Islet precursor cell (in vitro differentiated cells): ENCODE measurements at regions not wholly inside any gene's neighbourhood (a gene's known extent, or its start where the extent isn't known, plus 50 kb on each side); places are given as distances from the start of the nearest gene placed in this dataset.
"Not testable (repeated sequence)": the region's sequence is repeated elsewhere in the genome, so short reads cannot be mapped to it uniquely, and the experiment has no call there.

Experiments used
- DNase-seq: peaks from one replicate; pipeline ENCODE4 v3.0.0-alpha.2; 2018

DNA sequence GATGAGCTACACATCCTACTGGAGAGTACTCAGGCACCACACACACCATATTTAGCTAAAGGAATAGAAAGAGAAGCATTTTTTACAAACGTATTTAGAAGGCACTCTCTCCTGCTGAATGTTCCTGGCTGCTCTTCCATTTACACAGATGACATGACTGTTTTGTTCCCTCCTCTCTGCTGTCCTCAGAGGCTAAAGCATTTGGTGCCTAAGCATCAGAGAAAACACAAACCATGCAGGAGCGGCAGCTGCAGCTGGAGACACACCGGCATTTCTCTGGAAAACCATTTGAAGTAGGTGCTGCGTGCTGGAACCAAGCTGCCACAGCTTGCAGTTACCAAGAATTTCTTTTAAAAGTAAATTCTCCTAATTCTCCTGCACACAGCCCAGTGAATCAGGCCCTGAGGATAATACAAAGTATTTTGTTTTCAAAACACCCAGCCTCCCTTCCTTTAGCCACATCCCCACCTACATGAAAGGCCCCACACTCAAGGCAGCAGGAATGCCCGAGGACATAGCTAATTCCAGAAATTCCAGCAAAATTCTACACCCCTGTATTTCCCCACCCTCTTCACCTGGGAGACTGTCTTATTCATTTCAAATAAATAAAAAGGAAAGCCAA lies 488.9 kb upstream of the SOX11 start:
- DNase-seq, result peak; percentile 82

- DNase-seq, result not testable (repeated sequence)
Observed at GRCh38 chr2:5206742-5207141, 485.4 kb upstream of the SOX11 start.

DNA sequence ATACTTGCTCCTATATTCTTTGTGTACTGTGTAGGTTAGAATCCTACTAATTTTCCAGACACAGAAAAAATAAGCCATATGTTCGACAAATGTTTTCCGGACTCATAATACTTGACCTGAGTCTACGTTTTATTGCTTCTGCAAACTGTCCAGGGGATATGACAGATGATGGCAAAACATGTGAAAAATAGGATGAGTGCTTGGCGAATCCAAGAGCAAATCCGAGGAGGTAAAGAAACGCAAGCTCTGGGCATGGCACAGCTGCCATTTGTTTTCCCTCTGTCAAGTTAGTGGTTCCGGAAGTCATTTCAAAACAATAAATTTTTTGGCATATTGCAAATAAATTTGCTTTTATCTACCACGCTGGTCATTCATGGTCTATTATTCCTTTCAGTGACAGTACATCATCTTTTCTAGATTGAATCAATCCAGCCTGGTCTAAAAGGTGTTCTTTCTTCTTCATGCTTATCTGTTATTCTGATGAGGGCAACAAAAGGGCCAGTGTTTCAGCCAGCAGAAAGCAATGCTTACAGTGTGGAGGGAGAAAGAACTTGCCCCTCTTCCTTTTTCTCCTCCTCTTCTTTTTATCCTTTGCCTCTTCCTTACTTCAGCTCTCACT lies 476.1 kb upstream of the SOX11 start:
- no peak for DNase-seq

DNA sequence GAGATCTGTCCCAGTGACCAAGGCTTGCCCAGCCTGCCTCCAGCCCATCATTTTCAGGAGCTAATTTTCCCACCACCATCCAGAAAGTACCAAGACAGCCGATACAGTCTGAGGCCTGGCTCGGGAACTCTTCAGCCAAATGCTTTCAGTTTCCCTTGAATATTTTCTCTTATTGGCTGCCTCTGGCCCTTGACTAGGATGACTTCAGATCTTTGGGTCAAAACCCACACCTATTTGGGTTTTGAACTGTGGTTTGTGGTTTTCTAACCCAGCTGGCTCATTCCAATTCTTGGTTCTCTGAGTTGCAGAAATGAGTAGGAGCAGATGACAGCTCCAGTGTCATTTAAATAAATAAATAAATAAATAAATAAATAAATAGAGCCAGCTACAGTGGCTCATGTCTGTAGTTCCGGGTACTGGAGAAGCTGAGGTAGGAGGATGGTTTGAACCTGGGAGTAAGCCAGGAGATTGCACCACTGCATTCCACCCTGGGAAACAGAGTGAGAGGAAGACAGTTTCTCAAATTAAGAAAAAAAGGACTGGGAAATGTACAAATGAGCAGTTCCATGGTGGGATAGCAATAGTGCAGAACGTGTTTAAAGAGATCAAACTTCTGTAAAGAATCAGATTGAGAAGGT lies 465.0 kb upstream of the SOX11 start:
- DNase-seq, result no peak

DNA sequence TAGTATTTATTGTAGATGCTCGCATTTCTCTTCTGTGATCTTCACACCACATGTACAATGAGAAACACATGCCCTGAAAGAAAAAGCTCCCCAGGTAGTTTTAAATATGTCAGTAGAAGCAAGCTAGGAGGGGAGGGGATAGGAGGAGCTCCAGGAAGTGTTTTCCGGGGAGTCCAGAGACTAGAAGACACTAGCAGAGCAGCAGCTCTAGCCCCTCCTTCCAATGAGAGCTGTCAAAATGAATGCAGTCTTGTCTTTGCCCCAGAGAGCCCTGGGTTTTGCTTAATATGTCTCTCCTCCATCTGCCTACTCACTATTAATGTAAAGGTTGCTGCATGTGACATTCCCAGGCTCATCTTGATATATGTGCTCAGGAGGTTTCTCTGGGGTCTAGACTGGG lies 462.6 kb upstream of the SOX11 start:
- no peak for DNase-seq

- no peak for DNase-seq
Observed at GRCh38 chr2:5230444-5230843, 461.7 kb upstream of the SOX11 start.

DNA sequence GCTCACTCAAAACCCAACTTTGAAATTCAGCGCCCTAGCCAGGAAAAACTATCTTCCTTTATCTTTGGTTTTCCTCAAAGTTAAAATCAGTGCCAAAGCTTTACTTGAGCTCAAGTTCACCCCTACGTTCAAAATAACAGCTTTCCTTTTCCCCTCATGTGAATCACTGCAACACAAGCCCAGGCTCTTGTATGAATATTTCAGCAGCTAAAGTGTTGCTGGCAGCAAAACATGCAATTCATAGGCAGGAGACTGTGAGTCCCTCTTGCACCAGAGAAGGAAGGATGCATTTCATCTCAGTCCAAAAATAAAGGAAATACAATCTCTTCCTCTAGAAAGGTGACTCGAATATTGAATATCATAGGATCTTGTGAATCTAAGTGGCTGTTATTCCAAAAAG lies 461.3 kb upstream of the SOX11 start:
- DNase-seq, result no peak

DNA sequence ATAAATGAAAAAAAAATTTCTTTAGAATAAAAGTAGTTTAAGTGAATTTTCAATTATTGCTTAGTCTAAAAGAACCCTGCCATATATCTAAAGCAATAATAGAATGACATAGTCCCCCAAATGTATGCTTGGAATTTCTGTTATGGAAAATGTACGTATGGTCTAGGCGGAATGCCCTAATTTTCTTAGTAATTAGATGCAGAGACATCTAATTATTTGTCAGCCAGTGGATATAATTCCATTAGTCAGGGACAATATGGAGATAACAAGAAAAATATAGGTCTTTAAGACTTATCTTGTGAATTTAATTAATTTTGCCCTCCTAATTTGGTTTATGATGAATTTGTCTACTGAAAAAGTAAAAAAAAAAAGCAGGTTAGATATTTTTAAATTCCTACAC lies 460.9 kb upstream of the SOX11 start:
- no peak for DNase-seq

DNA sequence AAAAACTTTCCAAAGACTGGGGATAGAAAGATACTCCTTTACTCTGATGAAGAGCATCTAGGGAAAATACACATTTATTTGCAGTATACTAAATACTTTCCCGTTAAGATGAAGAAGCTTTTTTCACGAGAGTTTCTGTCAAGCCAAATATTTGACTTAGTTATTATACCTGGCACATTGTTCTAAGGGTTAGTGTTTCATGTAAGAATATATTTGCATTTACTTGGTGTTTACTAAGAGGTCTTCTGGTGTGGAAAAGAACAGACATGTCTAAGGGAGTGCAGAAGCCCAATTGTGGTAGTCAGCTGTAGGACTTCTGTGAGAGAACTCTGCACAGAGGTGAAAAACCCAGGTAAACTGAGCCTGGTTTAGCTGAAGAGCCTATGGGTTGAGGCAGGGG lies 457.6 kb upstream of the SOX11 start:
- DNase-seq, result no peak

DNA sequence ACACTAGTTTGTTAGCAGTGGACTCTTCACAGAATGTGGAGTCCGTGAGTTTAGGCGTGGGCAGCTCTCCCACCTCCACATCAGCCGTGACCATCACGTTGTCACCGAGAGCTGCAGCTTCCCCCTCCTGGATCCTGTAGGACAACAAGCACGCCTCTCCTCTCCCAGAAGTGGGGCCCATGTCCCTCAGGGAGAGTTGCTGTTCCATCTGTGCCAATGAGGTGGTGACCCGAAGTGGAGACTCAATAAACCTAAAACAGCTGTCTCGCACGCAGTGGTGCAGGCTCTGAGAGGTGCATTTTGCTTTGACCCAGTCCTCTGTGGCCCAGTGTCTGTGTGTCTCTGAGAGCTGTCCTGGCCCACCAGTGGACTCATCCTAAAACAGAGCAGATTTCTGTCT lies 456.5 kb upstream of the SOX11 start:
- no peak for DNase-seq

- DNase-seq, result no peak
Observed at GRCh38 chr2:5236249-5236648, 455.9 kb upstream of the SOX11 start.

- no peak for DNase-seq
Observed at GRCh38 chr2:5242751-5243150, 449.4 kb upstream of the SOX11 start.

GRCh38 chr2:5250482-5250881 lies 441.7 kb upstream of the SOX11 start:
- peak; percentile 79 for DNase-seq

- DNase-seq, result no peak
Observed at GRCh38 chr2:5253263-5253662, 438.9 kb upstream of the SOX11 start.

GRCh38 chr2:5254791-5255332 lies 437.3 kb upstream of the SOX11 start:
- no peak for DNase-seq

GRCh38 chr2:5263291-5263690 lies 428.9 kb upstream of the SOX11 start:
- DNase-seq, result no peak

- DNase-seq, result no peak
Observed at GRCh38 chr2:5264361-5264760, 427.8 kb upstream of the SOX11 start.

- DNase-seq, result no peak
Observed at GRCh38 chr2:5285061-5285460, 407.1 kb upstream of the SOX11 start.

DNA sequence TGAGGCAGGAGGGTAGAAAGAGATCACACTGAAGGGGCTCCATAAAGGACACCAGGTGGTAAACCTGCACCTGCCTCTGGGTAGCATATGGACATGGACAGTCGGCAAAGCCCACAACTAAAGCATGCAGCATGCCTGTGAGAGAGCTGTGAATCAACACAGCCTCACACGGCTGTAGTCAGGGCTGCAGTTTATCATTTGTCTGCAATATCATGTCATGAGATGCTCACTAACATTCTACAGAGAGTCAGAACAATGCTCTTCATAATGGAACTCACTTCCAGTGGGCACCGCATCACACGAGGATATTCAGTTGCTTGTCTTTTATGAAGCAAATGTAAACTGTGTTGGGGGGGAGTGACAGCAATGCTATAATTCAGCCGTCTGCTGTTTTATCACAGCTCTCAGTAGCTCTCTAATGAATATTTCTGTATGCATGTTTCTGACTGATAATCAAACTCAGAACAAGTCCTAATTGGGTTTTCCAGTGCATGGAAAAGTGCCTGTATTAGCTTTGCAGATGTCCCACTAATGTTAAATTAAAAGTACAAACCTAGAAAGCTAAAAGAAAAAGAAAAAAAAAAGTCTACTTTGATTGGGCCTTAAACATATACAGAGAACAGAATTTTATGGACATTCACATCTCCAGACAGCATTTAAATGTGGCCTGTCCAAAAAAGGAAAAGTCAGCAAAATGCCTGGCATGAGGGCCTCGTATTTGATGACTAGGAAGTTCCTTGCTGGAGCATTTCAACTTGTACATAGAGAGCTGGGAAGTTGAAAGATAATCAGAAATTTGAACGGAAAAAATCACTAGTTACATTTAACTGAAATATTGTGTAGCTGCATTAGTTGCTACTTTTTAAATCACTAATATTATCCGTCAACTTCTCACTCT lies 406.1 kb upstream of the SOX11 start:
- no peak for DNase-seq

DNA sequence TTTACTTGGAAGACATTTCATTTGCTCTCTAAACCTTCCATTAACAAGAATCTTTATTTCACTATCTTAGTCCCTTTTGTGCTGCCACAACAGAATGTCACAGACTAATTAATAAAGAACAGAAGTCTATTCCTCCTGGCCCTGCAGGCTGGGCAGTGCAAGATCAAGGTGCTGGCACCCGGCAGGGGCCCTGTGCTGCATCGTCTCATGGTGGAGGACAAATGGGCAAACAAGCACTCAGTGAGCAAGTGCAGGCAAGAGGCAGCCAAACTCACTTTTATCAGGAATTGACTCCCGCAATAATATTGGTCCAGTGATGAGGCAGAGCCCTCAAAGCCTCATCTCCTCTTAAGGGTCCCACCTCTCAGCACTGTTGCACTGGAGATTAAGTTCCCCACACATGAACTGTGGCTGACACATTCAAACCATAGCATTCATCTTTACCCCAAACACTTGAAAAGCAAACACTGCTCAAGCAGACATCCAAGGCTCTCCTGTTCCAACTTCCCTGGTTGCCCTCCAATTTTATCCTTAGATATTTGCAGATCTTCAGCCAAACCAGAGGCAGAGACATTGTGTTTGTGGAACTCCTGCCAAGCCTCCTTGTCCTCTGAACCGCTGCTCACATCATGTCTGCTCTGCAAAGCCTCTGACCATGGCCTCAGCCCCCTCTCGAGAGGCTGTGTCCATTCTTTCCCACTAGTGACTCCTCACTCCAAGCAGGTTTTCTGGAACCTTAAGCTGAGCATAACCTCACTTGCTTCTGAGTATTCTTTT lies 404.4 kb upstream of the SOX11 start:
- DNase-seq, result no peak

- DNase-seq, result no peak
Observed at GRCh38 chr2:5290900-5291546, 401.2 kb upstream of the SOX11 start.

- no peak for DNase-seq
Observed at GRCh38 chr2:5304640-5305039, 387.5 kb upstream of the SOX11 start.
